OCI-LY3 (cell line): ENCODE measurements at regions not wholly inside any gene's neighbourhood (a gene's known extent, or its start where the extent isn't known, plus 50 kb on each side); places are given as distances from the start of the nearest gene placed in this dataset.

Experiments used
- CTCF ChIP-seq: fragments of 200-600, 300-600 bp; sonication (generic); IDR thresholded peaks from 2 replicates; pipeline ENCODE4 v1.5.1; 2014; ENCODE audit warnings: antibody characterized with exemption, low read length, low read depth
- EZH2phosphoT487 ChIP-seq: fragments of 200-600 bp; shearing (Covaris generic); IDR thresholded peaks from 2 replicates; pipeline ENCODE4 v1.6.1; 2018; ENCODE audit warnings: antibody characterized with exemption, mixed run types, low read depth

GRCh38 chrX:45479196-45479834 lies 278.6 kb upstream of the DIPK2B start:
- TF ChIP-seq CTCF (no peak), EZH2phosphoT487 (no peak)
